ENCODE measurements at regions not wholly inside any gene's neighbourhood (a gene's known extent, or its start where the extent isn't known, plus 50 kb on each side); places are given as distances from the start of the nearest gene placed in this dataset.

GRCh38 chr17:15109608-15110007, 155.5 kb downstream of the PMP22 start:
- TF ChIP-seq CTCF (IDR thresholded peaks at IDR 0.05; ENCODE audit: low read depth, low read length) = no peak
- TF ChIP-seq EZH2phosphoT487 (IDR thresholded peaks at IDR 0.05; ENCODE audit: low read depth) = no peak
